OCI-LY3 (cell line): ENCODE measurements at regions not wholly inside any gene's neighbourhood (a gene's known extent, or its start where the extent isn't known, plus 50 kb on each side); places are given as distances from the start of the nearest gene placed in this dataset.

Experiments
- H2AFZ ChIP-seq: fragments of 200-600, 300-600 bp; shearing (Covaris generic); 2 replicates; pipeline ENCODE4 v1.6.0; 2014; ENCODE audit warnings: antibody characterized with exemption, low read depth, low read length
- H3K27ac ChIP-seq: fragments of 200-600, 300-600 bp; sonication (generic); 2 replicates; pipeline ENCODE4 v1.5.1; 2014; ENCODE audit warnings: mild to moderate bottlenecking, low read length, moderate library complexity, mixed read lengths
- H3K27me3 ChIP-seq: fragments of 200-600, 300-600 bp; sonication (generic); 2 replicates; pipeline ENCODE4 v1.6.1; 2014; ENCODE audit warnings: low read depth, low read length, mixed read lengths
- H3K36me3 ChIP-seq: fragments of 200-600, 300-600 bp; sonication (generic); replicated peaks from 2 replicates; pipeline ENCODE3; 2014; ENCODE audit warnings: low read depth, low read length, mixed read lengths
- H3K4me1 ChIP-seq: fragments of 300-600, 200-600 bp; sonication (generic); 2 replicates; pipeline ENCODE4 v1.6.1; 2014; ENCODE audit warnings: low read length, mixed read lengths
- H3K4me2 ChIP-seq: fragments of 200-600, 300-600 bp; sonication (generic); 2 replicates; pipeline ENCODE4 v1.6.1; 2014; ENCODE audit warnings: low read length, mixed read lengths
- H3K4me3 ChIP-seq: fragments of 300-600, 200-600 bp; sonication (generic); 2 replicates; pipeline ENCODE4 v1.5.1; 2014; ENCODE audit warnings: antibody characterized with exemption, mild to moderate bottlenecking, low read length, moderate library complexity
- H3K79me2 ChIP-seq: fragments of 300-600, 200-600 bp; shearing (Covaris generic); 2 replicates; pipeline ENCODE4 v1.6.1; 2014; ENCODE audit warnings: mild to moderate bottlenecking, low read length, mixed read lengths
- H3K9ac ChIP-seq: fragments of 300-600, 200-600 bp; shearing (Covaris generic); 2 replicates; pipeline ENCODE4 v1.6.0; 2014; ENCODE audit warnings: mild to moderate bottlenecking, low read length, moderate library complexity
- H3K9me3 ChIP-seq: fragments of 200-600, 300-600 bp; shearing (Covaris generic); 2 replicates; pipeline ENCODE4 v1.6.1; 2014; ENCODE audit warnings: low read length, mixed read lengths; ENCODE audit not compliant: insufficient read depth
- H4K20me1 ChIP-seq: fragments of 200-600, 300-600 bp; sonication (generic); 2 replicates; pipeline ENCODE4 v1.6.1; 2016; ENCODE audit warnings: low read length, mixed read lengths; ENCODE audit not compliant: insufficient read depth
- EZH2phosphoT487 ChIP-seq: fragments of 200-600 bp; shearing (Covaris generic); IDR thresholded peaks from 2 replicates; pipeline ENCODE4 v1.6.1; 2018; ENCODE audit warnings: antibody characterized with exemption, mixed run types, low read depth
- TF ChIP-seq, protein P1 (sequence below): fragments of 200-600, 300-600 bp; sonication (generic); IDR thresholded peaks from 2 replicates; pipeline ENCODE4 v1.5.1; 2014; ENCODE audit warnings: antibody characterized with exemption, low read length, low read depth

DNA sequence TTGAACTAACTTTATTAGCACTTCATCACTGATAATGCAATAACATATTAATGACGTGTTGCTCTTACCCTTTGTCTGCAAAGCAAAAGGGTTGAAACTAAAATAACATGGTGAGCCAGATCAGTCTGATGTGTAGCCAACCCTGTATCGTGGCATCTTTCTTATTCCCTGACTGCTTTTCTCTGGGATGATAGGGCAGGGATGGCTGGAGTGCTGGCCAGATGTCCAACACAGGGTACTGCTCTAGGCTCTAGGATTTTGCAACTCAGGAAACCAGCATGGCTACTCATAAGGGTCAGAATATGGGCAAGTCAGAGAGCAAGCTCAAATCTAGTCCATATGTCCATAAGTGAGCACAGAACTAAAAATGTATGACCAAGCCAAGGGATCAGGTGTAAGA is 129.1 kb downstream of the SLC17A6 start:
- Histone ChIP-seq H3K4me3 (no peak overlapping the region), H3K9me3 (no peaks in the 10 kb centered on the region), H3K4me1 (no peaks in the 10 kb centered on the region)

DNA sequence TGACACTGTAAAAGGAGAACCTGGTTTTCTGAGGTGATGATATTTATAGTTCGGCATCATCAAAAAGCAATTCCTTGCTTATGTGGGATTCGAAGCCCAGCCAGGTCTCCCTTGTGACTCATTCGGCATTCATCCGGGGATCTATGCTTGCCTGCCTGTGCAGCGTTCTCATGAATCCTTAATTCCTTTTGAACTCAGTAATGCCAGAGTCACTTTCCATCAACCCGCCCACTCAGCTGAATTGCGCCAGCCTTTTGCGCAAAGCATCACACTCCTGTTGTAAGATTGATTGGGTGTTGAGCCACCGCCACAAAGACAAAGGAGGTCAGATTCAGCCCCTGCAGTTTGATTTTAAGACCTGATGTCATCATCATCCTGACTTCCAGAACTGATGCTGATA is 128.6 kb downstream of the SLC17A6 start:
- H3K4me3 ChIP-seq = no peak overlapping the region
- no peaks in the 10 kb centered on the region for H3K36me3 ChIP-seq
- H2AFZ ChIP-seq = no peak overlapping the region
- H3K27me3 ChIP-seq = no peaks in the 10 kb centered on the region
- H4K20me1 ChIP-seq = no peaks in the 10 kb centered on the region
- no peaks in the 10 kb centered on the region for H3K9me3 ChIP-seq
- H3K27ac ChIP-seq = no peak overlapping the region
- H3K4me2 ChIP-seq = no peak overlapping the region
- H3K79me2 ChIP-seq = no peaks in the 10 kb centered on the region
- H3K9ac ChIP-seq = no peak overlapping the region
- H3K4me1 ChIP-seq = no peaks in the 10 kb centered on the region
- TF ChIP-seq EZH2phosphoT487 = no peak
- TF ChIP-seq, protein P1, sequence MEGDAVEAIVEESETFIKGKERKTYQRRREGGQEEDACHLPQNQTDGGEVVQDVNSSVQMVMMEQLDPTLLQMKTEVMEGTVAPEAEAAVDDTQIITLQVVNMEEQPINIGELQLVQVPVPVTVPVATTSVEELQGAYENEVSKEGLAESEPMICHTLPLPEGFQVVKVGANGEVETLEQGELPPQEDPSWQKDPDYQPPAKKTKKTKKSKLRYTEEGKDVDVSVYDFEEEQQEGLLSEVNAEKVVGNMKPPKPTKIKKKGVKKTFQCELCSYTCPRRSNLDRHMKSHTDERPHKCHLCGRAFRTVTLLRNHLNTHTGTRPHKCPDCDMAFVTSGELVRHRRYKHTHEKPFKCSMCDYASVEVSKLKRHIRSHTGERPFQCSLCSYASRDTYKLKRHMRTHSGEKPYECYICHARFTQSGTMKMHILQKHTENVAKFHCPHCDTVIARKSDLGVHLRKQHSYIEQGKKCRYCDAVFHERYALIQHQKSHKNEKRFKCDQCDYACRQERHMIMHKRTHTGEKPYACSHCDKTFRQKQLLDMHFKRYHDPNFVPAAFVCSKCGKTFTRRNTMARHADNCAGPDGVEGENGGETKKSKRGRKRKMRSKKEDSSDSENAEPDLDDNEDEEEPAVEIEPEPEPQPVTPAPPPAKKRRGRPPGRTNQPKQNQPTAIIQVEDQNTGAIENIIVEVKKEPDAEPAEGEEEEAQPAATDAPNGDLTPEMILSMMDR = no peak

More for the DNA sequence above, 129.1 kb downstream of the SLC17A6 start:
- no peak overlapping the region for H3K9ac ChIP-seq
- no peak overlapping the region for H3K4me2 ChIP-seq
- H4K20me1 ChIP-seq = no peaks in the 10 kb centered on the region
- no peak overlapping the region for H2AFZ ChIP-seq
- no peaks in the 10 kb centered on the region for H3K27me3 ChIP-seq
- H3K36me3 ChIP-seq = no peaks in the 10 kb centered on the region
- H3K27ac ChIP-seq = no peak overlapping the region
- H3K79me2 ChIP-seq = no peaks in the 10 kb centered on the region
- TF ChIP-seq EZH2phosphoT487 = no peak
- TF ChIP-seq, protein P1 = no peak

DNA sequence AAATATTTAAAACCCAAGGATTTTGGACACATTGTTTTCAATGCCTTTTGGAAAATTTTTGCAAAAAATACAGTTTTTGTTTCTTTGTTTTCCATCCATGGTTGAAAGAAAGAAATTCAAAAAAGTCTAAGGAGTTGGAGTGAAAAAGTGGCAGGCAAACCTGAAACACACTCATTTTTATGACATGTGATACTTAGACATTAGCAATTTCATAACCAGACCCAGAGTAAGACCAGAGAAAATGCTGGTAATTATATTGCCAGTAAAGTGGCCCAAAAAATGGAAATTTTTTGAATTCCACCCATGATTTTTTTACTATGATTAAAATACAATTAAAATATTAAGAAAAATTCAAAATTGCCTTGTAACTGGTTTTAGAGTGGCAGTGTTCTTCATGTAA is 128.2 kb downstream of the SLC17A6 start:
- H2AFZ ChIP-seq = no peak overlapping the region
- H3K9ac ChIP-seq = no peak overlapping the region
- H3K36me3 ChIP-seq = no peaks in the 10 kb centered on the region
- no peak for TF ChIP-seq EZH2phosphoT487
- TF ChIP-seq, protein P1 = no peak
- H3K27me3 ChIP-seq = no peaks in the 10 kb centered on the region
- no peaks in the 10 kb centered on the region for H3K4me1 ChIP-seq
- H3K4me2 ChIP-seq = no peak overlapping the region
- H3K9me3 ChIP-seq = no peaks in the 10 kb centered on the region
- no peaks in the 10 kb centered on the region for H3K79me2 ChIP-seq
- H3K4me3 ChIP-seq = no peak overlapping the region
- H4K20me1 ChIP-seq = no peaks in the 10 kb centered on the region
- H3K27ac ChIP-seq = no peak overlapping the region

GRCh38 chr11:22465620-22466019 is 127.4 kb downstream of the SLC17A6 start:
- H3K4me2 ChIP-seq = no peak overlapping the region
- no peak overlapping the region for H3K4me3 ChIP-seq
- H3K4me1 ChIP-seq = no peaks in the 10 kb centered on the region
- no peak for TF ChIP-seq EZH2phosphoT487
- TF ChIP-seq, protein P1 = no peak
- H3K27me3 ChIP-seq = no peaks in the 10 kb centered on the region
- H3K79me2 ChIP-seq = no peaks in the 10 kb centered on the region
- H3K27ac ChIP-seq = no peak overlapping the region
- no peaks in the 10 kb centered on the region for H3K36me3 ChIP-seq
- H2AFZ ChIP-seq = no peak overlapping the region
- no peaks in the 10 kb centered on the region for H3K9me3 ChIP-seq
- no peak overlapping the region for H3K9ac ChIP-seq
- H4K20me1 ChIP-seq = no peaks in the 10 kb centered on the region
